GM21576 (cell line): ENCODE measurements at regions not wholly inside any gene's neighbourhood (a gene's known extent, or its start where the extent isn't known, plus 50 kb on each side); places are given as distances from the start of the nearest gene placed in this dataset.

Experiments
- ATAC-seq: cut with Tn5 transposase; IDR thresholded peaks from one replicate; pipeline ENCODE4 v1.9.1; 2021; ENCODE audit warnings: mild to moderate bottlenecking, moderate library complexity; ENCODE audit not compliant: unreplicated experiment

DNA sequence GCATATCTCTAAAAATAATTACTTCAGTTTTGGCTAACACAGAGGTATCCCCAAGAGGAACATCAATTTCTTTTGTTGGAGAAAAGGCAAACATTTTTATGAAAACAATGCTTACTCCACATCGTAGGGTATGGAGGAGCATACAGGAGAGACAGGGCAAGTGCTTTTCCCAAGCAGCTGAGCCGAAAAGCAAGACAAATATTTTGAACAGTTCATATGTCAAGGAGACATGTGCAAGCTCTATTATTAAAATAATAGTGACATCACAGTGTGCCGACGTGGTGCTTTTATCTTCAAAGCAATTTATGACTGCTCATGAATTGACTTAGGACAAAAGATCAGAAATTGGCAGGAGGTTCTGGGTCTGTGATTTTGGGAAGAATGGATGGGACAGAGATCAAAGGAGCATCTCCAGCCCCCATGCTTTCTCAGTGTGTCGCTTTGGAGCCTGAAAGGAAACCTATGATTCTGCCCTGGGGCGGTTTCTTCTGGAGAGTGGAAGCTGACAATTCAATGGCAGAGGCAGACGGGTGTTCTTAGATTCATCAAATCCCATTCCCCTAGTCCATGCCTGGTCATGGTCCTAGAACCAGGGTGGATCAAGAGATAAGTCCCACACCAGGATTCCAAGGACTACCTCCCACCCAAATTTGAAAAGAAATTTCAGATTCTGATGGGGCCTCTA, 97.1 kb downstream of the JCAD start:
- ATAC-seq, result no peak

DNA sequence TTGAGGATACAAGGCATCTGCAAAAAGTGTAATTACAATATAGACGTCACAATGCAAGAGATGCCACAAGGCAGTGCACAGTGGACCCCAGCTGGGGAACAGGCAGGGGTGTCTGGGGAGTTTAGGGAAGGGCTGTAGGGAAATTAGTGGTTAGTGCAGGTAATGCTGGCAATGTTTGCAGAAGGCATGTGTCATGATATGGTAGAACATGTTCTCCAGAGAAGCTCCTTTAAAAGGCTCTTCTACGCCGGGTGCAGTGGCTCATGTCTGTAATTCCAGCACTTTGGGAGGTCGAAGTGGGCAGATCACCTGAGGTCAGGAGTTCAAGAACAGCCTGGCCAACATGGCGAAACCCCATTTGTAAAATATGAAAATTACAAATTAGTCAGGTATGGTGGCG, 98.0 kb downstream of the JCAD start:
- no peak for ATAC-seq

GRCh38 chr10:29960261-29960660, 99.1 kb downstream of the JCAD start:
- ATAC-seq, result no peak

DNA sequence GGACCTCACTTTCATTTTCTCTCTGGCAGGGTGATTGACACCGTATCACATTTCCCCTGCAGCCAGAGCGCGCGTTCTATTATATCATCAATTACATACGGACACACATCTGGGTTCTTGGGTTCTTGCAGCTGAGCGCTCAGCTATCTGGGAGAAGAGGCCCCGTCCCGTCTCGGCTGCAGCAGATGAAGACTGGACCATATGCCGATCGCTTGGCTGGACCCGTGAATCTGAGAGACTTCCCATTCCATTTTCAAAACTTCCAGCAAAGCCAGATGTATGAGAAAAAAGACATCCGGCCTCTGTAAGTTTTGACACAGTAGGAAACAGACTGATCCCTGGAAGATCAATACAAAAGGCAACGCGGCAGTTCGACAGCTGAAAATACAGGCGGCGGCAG, 99.8 kb downstream of the JCAD start:
- ATAC-seq, result no peak

- no peak for ATAC-seq
Observed at GRCh38 chr10:29958440-29958839, 100.9 kb downstream of the JCAD start.

DNA sequence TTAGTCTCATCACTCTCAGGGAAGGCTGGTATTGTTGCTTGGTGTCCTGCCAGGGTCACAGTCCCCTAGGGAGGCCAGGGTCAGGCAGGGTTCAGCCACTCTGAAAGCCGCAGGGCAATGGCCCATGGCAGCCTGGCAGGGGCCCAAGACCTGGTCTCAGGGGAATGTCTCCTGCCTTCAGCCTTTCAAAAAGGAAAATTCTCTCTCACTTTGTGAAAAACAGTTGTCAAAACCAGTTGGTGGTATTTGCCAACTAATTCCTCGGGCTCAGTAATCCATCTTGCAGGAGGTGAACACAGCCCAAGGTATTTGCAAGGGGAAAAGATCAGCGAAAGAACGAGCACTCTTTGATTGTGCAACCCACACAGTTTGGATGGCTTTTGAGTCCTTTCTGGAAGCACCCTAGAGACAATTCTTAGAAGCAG, 101.5 kb downstream of the JCAD start:
- no peak for ATAC-seq

DNA sequence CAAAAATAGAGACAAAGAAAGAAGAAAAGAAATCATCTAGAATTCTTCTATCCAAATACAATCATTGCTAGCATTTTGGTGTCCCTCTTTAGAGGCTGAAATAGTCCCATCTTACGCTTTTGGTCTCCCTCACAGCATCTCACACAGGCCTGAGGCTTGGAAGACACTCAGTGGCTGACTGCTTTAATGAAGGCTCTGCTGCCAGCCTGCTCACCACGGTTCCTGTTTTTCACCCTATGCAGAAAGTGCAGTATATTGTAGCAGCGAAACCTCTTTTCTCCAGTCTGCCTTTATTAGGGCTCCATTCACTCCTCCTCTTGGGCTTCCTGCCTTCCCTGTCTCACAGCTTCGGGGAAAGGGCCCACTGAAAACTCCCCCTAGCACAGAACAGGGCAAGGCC, 102.2 kb downstream of the JCAD start:
- no peak for ATAC-seq

DNA sequence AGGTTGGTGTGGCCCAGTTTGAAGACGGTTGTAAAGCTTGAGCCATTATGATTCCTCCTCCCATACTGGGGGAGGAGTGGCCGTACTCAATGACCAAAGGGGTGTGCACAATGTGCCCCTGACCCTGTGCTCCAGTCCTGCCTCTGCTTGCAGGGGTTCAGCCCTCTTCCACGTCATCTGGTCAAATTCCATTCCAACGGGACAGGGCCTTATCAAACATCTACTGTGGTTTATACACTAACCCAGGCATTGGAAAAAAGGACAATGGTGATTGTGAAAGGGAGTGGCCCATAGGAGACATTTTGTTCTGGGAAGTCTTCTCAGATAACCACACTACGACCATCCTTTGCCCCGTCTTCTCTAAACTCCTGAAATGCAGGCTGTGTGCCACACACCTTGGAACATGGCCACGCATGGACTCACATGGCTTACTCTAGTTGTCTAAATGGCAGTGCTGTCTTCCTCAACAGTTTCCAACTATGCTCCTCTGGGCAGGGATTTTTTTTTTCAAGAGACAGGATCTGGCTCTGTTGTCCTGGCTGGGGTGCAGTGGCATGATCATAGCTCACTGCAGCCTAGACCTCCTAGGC, 103.0 kb downstream of the JCAD start:
- no peak for ATAC-seq

DNA sequence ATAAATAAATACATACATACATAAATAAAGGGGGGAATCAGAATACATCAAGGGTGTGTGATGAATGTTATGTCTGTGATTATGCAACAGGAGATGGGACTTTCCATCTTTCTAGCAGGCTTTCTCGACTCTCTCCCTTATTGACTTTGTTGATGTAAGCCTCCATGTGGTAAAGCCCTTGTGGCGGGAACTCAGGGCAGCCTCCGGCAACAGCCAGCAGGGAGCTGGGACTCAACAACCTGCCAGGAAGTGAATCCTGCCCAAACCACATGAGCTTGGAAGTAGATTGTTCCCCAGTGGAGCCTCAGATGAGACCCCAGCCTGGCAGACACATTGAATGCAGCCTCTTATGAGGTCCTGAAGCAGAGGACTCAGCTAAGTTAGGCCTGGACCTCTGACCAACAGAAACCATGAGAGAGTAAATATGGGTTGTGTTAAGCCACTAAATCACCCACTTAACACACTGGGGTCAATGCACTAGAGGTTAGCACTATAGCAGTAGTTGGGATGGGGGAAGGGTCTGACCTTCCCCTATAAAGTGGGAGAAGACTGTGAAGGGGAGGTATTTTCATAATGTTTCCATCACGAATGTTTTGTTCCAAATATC, 104.0 kb downstream of the JCAD start:
- no peak for ATAC-seq

DNA sequence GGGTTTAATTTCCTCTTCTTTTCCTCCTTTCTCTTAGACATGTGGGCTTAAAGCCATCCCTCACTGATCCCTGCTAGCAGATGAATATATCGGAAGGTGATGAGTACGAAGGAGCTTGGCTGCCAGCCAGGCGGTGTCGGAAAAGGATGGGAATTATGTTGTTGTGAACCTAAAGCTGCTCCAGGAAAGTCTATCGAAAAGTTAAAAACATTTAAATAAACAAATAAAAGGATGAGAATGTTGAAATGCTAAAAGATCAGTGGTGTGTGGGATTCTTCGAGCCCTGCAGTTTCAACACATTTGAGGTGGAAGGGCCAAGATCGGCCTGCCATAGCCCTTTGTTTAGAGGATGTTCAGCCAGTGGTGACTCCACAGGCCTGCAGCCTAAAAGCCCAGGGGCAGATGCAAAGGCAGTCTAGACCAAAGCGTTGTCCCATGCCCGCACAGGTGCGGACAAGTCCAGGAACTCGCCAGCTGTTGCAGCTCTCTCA, 107.9 kb downstream of the JCAD start:
- ATAC-seq, result no peak

GRCh38 chr10:29950391-29950790, 109.0 kb downstream of the JCAD start:
- ATAC-seq, result no peak

GRCh38 chr10:29949411-29950011, 109.9 kb downstream of the JCAD start:
- no peak for ATAC-seq

DNA sequence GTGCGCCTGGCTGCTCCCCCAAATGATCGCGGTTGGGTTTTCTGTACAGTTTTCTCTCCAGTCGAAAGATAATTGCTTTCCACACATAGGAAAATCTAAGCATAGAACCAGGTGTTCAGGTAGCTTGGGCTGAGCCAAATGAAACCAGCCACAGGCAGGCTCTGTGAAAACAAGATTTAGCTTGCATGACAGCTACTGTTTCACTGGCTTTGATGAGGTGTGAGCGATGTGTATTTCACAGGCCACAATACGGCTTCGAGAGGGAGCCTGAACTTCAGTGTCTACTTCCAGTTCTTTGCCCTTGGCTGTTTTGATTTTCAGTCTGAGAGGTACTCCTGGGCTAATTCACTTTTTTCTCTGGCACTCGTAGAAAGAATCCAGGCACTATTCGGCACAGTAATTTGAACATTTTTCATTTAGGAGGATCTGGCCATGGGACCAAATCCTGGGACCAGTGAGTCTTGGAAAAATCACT, 110.5 kb downstream of the JCAD start:
- ATAC-seq, result no peak

DNA sequence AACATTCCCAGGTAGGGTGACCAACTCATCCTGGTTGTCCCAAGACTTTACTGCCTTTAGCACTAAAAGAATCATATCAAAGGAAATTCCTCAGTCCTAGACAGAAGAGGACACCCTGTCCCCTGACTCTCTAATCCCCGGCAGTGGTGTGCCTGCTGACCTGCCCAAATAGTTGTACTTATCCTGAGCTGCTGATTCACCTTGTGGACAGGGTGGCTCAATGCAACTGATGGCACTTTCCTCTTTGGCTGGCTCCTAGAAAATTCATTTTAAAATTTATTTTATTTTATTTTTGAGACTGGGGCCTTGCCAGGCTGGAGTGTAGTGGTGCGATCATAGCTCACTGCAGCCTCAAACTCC, 111.7 kb downstream of the JCAD start:
- no peak for ATAC-seq

- no peak for ATAC-seq
Observed at GRCh38 chr10:29946953-29947700, 112.3 kb downstream of the JCAD start.

GRCh38 chr10:29946614-29946952, 112.8 kb downstream of the JCAD start:
- no peak for ATAC-seq

DNA sequence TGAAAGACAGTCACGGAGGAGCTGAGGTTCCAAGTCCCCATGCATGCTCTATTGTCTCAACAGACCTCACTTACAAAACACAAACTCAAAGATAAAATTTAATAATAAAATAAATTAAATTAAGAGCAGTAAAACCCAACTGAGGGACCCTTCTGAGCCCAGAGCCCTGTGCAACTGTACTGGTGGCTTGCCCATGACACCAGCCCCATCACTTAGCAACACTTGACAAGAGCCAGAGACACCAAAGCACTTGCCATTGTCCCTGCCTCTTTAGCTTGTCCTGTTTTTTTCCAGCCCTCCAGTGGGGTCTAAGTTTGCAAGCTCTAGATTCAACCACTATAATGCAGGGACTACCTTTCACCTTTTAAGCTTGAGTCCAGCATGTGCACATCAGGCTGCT, 117.9 kb downstream of the JCAD start:
- no peak for ATAC-seq

DNA sequence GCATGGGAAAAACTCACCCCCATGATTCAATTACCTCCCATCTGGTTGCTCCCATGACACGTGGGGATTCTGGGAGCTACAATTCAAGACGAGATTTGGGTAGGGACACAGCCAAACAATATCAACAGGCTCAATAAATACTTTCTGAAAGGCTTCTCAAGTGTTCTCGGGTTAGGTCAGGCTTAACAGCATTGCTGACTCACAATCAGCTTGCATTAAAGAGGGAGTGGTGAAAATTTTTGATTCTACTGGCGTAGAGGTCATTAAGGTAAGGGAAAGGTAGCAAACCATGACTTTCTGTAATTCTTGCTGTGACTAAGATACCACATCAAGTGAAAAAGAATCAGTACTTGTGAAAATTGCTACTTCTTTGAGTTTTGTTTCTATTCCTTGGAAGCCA, 126.4 kb downstream of the JCAD start:
- ATAC-seq, result no peak

GRCh38 chr10:29931833-29932232, 127.6 kb downstream of the JCAD start:
- no peak for ATAC-seq

- no peak for ATAC-seq
Observed at GRCh38 chr10:29929006-29929405, 130.4 kb downstream of the JCAD start.

DNA sequence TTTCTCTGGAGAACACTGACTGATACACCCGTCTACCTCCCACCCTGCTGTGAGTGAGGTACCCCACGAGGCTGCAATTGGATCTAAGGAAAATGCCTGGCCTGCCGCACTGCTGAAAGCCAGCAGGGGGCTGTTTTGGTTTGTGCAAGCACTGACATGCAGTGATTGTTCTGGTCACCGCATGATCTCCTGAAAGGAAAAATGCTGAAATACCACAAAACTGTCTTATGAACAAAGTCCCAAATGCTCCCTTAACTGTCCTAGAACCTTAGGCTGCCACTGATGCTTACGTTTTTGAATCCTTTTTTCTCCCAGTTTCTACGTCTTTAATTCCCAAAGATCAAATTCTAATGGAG, 132.7 kb downstream of the JCAD start:
- ATAC-seq, result no peak
